HepG2 (cell line): ENCODE measurements at regions not wholly inside any gene's neighbourhood (a gene's known extent, or its start where the extent isn't known, plus 50 kb on each side); places are given as distances from the start of the nearest gene placed in this dataset.
A peak's percentile ranks its signal among the peaks of the same experiment; 100 is the strongest.

Source experiments
- ATF7-NPFF ChIP-seq: sonication (generic); formaldehyde crosslinking; IDR thresholded peaks from 2 replicates; pipeline ENCODE4 v1.8.1; 2023; ENCODE audit warnings: mild to moderate bottlenecking, low read depth, missing genetic modification reagents, moderate library complexity
- MAFG ChIP-seq: sonication (generic); formaldehyde crosslinking; IDR thresholded peaks from 2 replicates; pipeline ENCODE4 v1.5.1; 2020; ENCODE audit warnings: mild to moderate bottlenecking, missing genetic modification reagents
- MTA1 ChIP-seq: sonication (generic); formaldehyde crosslinking; IDR thresholded peaks from 2 replicates; pipeline ENCODE4 v1.4.0; 2020; ENCODE audit warnings: missing genetic modification reagents, mild to moderate bottlenecking, borderline replicate concordance
- NR2F6 ChIP-seq, 2 experiments: IDR thresholded peaks; 2 replicates each; pipeline ENCODE4 v1.6.1; 2016; ENCODE audit warnings: antibody characterized with exemption in 1 of 2, mild to moderate bottlenecking in 1 of 2
- RELA ChIP-seq: sonication (generic); formaldehyde crosslinking; IDR thresholded peaks from 2 replicates; pipeline ENCODE4 v1.4.0; 2020; ENCODE audit warnings: missing genetic modification reagents
- TBL1XR1 ChIP-seq: fragments of 150-350 bp; IDR thresholded peaks from 2 replicates; pipeline ENCODE4 v1.6.1; 2014; ENCODE audit warnings: borderline replicate concordance, low read length; ENCODE audit not compliant: partially characterized antibody
- WIZ ChIP-seq: sonication (generic); formaldehyde crosslinking; IDR thresholded peaks from 2 replicates; pipeline ENCODE4 v1.5.1; 2020; ENCODE audit warnings: mild to moderate bottlenecking, missing genetic modification reagents
- ZFAT ChIP-seq: sonication (generic); formaldehyde crosslinking; conservative IDR thresholded peaks from 2 replicates; pipeline ENCODE4 v1.8.1; 2023; ENCODE audit warnings: missing genetic modification reagents, inconsistent platforms
- ZFP36L1 ChIP-seq: sonication (generic); formaldehyde crosslinking; IDR thresholded peaks from 2 replicates; pipeline ENCODE4 v1.8.0; 2022; ENCODE audit warnings: mild to moderate bottlenecking, missing genetic modification reagents, moderate library complexity
- ZKSCAN8 ChIP-seq: IDR thresholded peaks from 2 replicates; pipeline ENCODE4 v1.6.1; 2016; ENCODE audit warnings: borderline replicate concordance, missing genetic modification reagents, missing compliant biosample characterization
- ZNF317 ChIP-seq: sonication (generic); formaldehyde crosslinking; IDR thresholded peaks from 2 replicates; pipeline ENCODE4 v1.5.0; 2020; ENCODE audit warnings: mild to moderate bottlenecking, missing genetic modification reagents
- ZNF432 ChIP-seq: sonication (generic); formaldehyde crosslinking; IDR thresholded peaks from 2 replicates; pipeline ENCODE4 v1.5.0; 2020; ENCODE audit warnings: missing genetic modification reagents, mild to moderate bottlenecking, borderline replicate concordance
- ZNF441 ChIP-seq: sonication (generic); formaldehyde crosslinking; IDR thresholded peaks from 2 replicates; pipeline ENCODE4 v1.7.0; 2021; ENCODE audit warnings: missing genetic modification reagents, borderline replicate concordance
- ZNF501 ChIP-seq: sonication (generic); formaldehyde crosslinking; IDR thresholded peaks from 2 replicates; pipeline ENCODE4 v1.5.1; 2020; ENCODE audit warnings: mild to moderate bottlenecking, moderate library complexity, missing genetic modification reagents
- ZNF713 ChIP-seq: sonication (generic); formaldehyde crosslinking; IDR thresholded peaks from 2 replicates; pipeline ENCODE4 v1.4.0; 2020; ENCODE audit warnings: mild to moderate bottlenecking, missing genetic modification reagents
- TF ChIP-seq, protein P1 (sequence below): sonication (generic); formaldehyde crosslinking; IDR thresholded peaks from 2 replicates; pipeline ENCODE4 v1.4.0; 2020; ENCODE audit warnings: low read depth, mild to moderate bottlenecking, missing genetic modification reagents
- TF ChIP-seq, protein P2 (sequence below): sonication (generic); formaldehyde crosslinking; IDR thresholded peaks from 2 replicates; pipeline ENCODE4 v1.4.0; 2020; ENCODE audit warnings: missing genetic modification reagents
- TF ChIP-seq, protein P3 (sequence below): sonication (generic); formaldehyde crosslinking; IDR thresholded peaks from 2 replicates; pipeline ENCODE4 v1.8.0; 2022; ENCODE audit warnings: mild to moderate bottlenecking, missing genetic modification reagents, moderate library complexity
- TF ChIP-seq, protein P4 (sequence below): IDR thresholded peaks from 2 replicates; pipeline ENCODE4 v1.6.1; 2016; ENCODE audit warnings: missing biosample characterization, missing genetic modification reagents, low read depth

DNA sequence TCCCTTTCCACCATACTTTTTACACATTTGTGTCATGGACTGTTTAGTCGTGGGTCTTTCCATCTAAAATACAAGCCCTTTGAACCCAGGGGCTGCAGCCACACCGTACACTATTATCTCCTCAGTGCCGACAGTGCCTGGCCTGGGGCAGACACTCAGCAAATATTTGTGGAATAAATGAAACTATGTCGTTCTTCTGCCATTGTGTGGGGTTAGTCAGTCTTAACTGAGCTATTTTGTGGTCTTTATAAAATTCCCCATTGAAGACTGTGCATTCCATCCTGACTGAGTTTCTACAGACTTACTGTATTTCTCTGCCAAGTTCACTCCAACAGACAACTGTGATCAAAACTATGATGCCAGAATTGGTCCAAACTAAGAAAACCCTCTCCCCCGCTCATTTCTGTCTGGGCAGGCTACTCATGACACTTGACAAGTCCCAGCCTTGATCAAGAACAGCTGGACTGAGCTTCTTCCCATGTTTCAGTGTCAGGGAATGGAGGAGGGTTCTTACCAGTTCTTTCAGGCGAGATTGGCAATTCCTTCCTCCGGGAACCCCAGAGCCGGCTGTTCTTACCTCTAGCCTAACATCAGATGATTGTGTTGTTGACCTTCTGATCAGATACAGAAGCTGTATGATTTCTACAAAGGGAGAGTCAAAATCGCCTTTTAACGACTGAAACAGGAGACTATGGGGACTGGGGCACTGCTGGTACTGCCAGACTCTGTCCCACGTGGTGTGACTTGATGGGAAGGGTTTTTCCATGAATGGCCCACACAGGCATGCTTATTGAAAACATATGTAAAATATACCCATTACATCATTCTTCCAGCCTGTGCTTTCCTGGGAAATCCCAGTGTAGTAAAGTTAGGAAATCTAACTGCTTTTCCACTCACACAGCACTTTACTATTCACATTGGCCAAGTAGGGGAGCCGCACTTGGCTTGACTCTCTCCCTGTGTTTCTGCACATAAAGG lies 77.4 kb upstream of the NPAS2 start (continued):
- TF ChIP-seq, protein P1, sequence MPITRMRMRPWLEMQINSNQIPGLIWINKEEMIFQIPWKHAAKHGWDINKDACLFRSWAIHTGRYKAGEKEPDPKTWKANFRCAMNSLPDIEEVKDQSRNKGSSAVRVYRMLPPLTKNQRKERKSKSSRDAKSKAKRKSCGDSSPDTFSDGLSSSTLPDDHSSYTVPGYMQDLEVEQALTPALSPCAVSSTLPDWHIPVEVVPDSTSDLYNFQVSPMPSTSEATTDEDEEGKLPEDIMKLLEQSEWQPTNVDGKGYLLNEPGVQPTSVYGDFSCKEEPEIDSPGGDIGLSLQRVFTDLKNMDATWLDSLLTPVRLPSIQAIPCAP (CRISPR knock-in tag), result no peak
- TF ChIP-seq WIZ (CRISPR knock-in tag), result no peak
- no peak for TF ChIP-seq ZFP36L1 (CRISPR knock-in tag)
- TF ChIP-seq ATF7-NPFF (CRISPR knock-in tag), result no peak
- TF ChIP-seq ZNF317 (CRISPR knock-in tag), result 0 out of 2 replicates have a peak, but pooled peaks have one; percentile 58
- no peak for TF ChIP-seq ZKSCAN8 (CRISPR knock-in tag)
- no peak for TF ChIP-seq ZNF501 (CRISPR knock-in tag)
- no peak for TF ChIP-seq ZNF432 (CRISPR knock-in tag)
- TF ChIP-seq, protein P2, sequence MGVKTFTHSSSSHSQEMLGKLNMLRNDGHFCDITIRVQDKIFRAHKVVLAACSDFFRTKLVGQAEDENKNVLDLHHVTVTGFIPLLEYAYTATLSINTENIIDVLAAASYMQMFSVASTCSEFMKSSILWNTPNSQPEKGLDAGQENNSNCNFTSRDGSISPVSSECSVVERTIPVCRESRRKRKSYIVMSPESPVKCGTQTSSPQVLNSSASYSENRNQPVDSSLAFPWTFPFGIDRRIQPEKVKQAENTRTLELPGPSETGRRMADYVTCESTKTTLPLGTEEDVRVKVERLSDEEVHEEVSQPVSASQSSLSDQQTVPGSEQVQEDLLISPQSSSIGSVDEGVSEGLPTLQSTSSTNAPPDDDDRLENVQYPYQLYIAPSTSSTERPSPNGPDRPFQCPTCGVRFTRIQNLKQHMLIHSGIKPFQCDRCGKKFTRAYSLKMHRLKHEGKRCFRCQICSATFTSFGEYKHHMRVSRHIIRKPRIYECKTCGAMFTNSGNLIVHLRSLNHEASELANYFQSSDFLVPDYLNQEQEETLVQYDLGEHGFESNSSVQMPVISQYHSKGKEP, result no peak
- TF ChIP-seq, protein P3, sequence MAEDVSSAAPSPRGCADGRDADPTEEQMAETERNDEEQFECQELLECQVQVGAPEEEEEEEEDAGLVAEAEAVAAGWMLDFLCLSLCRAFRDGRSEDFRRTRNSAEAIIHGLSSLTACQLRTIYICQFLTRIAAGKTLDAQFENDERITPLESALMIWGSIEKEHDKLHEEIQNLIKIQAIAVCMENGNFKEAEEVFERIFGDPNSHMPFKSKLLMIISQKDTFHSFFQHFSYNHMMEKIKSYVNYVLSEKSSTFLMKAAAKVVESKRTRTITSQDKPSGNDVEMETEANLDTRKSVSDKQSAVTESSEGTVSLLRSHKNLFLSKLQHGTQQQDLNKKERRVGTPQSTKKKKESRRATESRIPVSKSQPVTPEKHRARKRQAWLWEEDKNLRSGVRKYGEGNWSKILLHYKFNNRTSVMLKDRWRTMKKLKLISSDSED, result no peak
- no peak for TF ChIP-seq MAFG (CRISPR knock-in tag)
- no peak for TF ChIP-seq ZNF713
- no peak for TF ChIP-seq RELA (CRISPR knock-in tag)
- TF ChIP-seq, protein P4, sequence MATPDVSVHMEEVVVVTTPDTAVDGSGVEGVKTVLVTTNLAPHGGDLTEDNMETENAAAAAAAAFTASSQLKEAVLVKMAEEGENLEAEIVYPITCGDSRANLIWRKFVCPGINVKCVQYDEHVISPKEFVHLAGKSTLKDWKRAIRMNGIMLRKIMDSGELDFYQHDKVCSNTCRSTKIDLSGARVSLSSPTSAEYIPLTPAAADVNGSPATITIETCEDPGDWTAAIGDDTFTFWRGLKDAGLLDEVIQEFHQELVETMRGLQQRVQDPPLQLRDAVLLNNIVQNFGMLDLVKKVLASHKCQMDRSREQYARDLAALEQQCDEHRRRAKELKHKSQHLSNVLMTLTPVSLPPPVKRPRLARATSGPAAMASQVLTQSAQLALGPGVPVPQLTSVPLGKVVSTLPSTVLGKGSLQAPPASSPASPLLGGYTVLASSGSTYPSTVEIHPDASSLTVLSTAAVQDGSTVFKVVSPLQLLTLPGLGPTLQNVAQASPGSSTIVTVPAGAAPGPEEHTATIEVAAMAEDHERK (CRISPR knock-in tag), result no peak
- TF ChIP-seq TBL1XR1, result no peak
- TF ChIP-seq ZNF441 (CRISPR knock-in tag), result no peak
- no peak for TF ChIP-seq MTA1 (CRISPR knock-in tag)
- no peak for TF ChIP-seq NR2F6 (IDR thresholded peaks at IDR 0.05)
- 0 out of 2 replicates have a peak, but pooled peaks have one; percentile 22 for TF ChIP-seq NR2F6 (CRISPR knock-in tag; IDR thresholded peaks at IDR 0.05)
- TF ChIP-seq ZFAT (CRISPR knock-in tag), result no peak
